ENCODE measurements at regions not wholly inside any gene's neighbourhood (a gene's known extent, or its start where the extent isn't known, plus 50 kb on each side); places are given as distances from the start of the nearest gene placed in this dataset.

DNA sequence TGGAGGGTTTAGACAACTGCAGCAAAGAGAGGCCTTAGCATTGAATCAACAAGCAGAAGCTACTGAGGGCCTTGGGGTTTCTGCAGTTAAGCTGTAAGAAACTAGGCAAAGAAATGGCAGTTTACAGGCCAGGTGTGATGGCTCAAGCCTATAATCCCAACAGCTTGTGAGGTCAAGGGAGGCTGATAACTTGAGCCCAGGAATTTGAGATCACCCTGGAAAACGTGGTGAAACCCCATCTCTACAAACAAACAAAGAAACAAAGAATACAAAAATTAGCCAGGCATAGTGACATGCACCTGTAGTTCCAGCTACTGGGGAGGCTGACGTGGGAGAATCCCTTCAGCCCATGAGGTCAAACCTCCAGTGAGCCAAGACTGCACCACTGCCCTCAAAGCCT, 421.6 kb upstream of the CHST9 start:
- no peak for DNase-seq (ENCODE audit: low read depth in 1 of 2, low spot score in 1 of 2)
- Histone ChIP-seq H3K27ac (replicated peaks) (no peak overlapping the region), H3K27me3 (ENCODE audit: insufficient read depth, poor library complexity, severe bottlenecking) (no peaks in the 10 kb centered on the region), H3K4me3 (replicated peaks; ENCODE audit: insufficient read depth, low read length) (no peak overlapping the region)
- TF ChIP-seq GABPA (IDR thresholded peaks at IDR 0.05; ENCODE audit: low read depth) (no peak), REST (IDR thresholded peaks at IDR 0.05; ENCODE audit: insufficient replicate concordance, low read depth) (no peak), CTCF (IDR thresholded peaks at IDR 0.05; ENCODE audit: insufficient read depth, low read length) (no peak), POLR2AphosphoS5 (IDR thresholded peaks at IDR 0.05; ENCODE audit: low read depth) (no peak), SPI1 (IDR thresholded peaks at IDR 0.05; ENCODE audit: borderline replicate concordance, low read depth) (no peak)

DNA sequence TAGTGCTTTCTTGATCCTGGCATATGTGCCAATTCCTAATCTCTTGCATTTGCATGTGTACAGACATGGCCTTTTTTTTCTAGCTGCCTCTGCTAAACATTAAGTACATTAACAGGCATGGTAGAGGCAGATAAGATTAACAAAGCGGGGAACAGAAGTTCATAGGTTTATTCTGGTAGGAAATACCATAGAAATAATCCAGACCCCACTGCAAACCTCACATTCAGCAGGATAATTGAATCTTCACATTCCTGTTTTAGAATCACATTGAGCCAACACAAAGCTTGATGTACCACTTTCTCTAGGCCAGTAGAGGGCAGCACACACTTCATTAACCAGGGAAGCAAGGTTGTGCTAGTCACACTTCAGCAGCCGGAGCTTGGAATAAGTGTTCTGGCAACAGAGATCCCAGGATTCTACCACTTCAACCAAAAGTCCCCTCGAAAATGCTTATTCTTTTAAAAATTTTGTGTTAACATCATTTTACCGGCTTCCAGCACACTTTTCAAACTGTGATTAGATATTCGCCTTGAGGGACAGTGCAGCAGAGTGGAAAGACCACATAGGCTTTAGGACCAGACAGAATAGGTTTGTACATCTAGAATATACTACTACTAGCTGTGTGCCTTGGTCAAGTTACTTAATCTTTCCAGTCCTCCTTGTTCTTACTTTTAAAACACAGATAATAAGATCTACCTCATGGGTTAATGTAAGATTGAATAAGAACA, 420.2 kb upstream of the CHST9 start:
- H3K27ac ChIP-seq (replicated peaks), result no peak overlapping the region
- DNase-seq (ENCODE audit: low read depth in 1 of 2, low spot score in 1 of 2), result peak; percentile 35 to 57
- TF ChIP-seq GABPA (IDR thresholded peaks at IDR 0.05; ENCODE audit: low read depth), result no peak
- TF ChIP-seq CTCF (IDR thresholded peaks at IDR 0.05; ENCODE audit: insufficient read depth, low read length), result peak; percentile 80

GRCh38 chr18:27604583-27604982, 419.5 kb upstream of the CHST9 start:
- Histone ChIP-seq H3K27me3 (ENCODE audit: insufficient read depth, poor library complexity, severe bottlenecking) (no peaks in the 10 kb centered on the region), H3K4me3 (replicated peaks; ENCODE audit: insufficient read depth, low read length) (no peak overlapping the region), H3K27ac (replicated peaks) (no peak overlapping the region)
- no peak for TF ChIP-seq REST (IDR thresholded peaks at IDR 0.05; ENCODE audit: insufficient replicate concordance, low read depth)
- TF ChIP-seq SPI1 (IDR thresholded peaks at IDR 0.05; ENCODE audit: borderline replicate concordance, low read depth), result no peak
- no peak for TF ChIP-seq POLR2AphosphoS5 (IDR thresholded peaks at IDR 0.05; ENCODE audit: low read depth)
- TF ChIP-seq CTCF (IDR thresholded peaks at IDR 0.05; ENCODE audit: insufficient read depth, low read length), result no peak
- no peak for TF ChIP-seq GABPA (IDR thresholded peaks at IDR 0.05; ENCODE audit: low read depth)
- no peak for DNase-seq (ENCODE audit: low read depth in 1 of 2, low spot score in 1 of 2)

More for the DNA sequence above, 420.2 kb upstream of the CHST9 start:
- Histone ChIP-seq H3K27me3 (ENCODE audit: insufficient read depth, poor library complexity, severe bottlenecking) (no peaks in the 10 kb centered on the region), H3K4me3 (replicated peaks; ENCODE audit: insufficient read depth, low read length) (no peak overlapping the region)

DNA sequence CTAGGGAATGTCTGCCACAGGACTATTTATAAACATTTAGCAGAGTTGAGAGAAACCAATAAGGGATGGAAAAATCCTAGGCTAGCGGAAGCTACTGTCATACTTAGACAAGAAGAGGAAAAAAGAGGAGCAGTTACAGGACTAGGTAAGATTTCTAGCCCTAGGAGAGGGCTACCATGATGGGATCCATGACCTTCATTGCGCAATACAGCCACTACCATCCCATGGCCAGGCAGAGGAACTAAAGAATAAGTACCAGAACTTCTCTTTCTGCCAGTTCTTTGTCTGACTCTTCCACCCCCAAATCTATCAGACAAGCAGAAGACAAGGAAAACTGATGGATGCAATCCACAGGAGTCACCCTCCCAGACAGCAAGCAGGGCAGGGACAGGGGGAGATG, 417.0 kb upstream of the CHST9 start:
- Histone ChIP-seq H3K27ac (replicated peaks) (no peak overlapping the region), H3K4me3 (replicated peaks; ENCODE audit: insufficient read depth, low read length) (no peak overlapping the region), H3K27me3 (ENCODE audit: insufficient read depth, poor library complexity, severe bottlenecking) (no peaks in the 10 kb centered on the region)
- no peak for TF ChIP-seq REST (IDR thresholded peaks at IDR 0.05; ENCODE audit: insufficient replicate concordance, low read depth)
- TF ChIP-seq SPI1 (IDR thresholded peaks at IDR 0.05; ENCODE audit: borderline replicate concordance, low read depth), result no peak
- TF ChIP-seq GABPA (IDR thresholded peaks at IDR 0.05; ENCODE audit: low read depth), result no peak
- no peak for TF ChIP-seq CTCF (IDR thresholded peaks at IDR 0.05; ENCODE audit: insufficient read depth, low read length)
- no peak for TF ChIP-seq POLR2AphosphoS5 (IDR thresholded peaks at IDR 0.05; ENCODE audit: low read depth)
- no peak for DNase-seq (ENCODE audit: low read depth in 1 of 2, low spot score in 1 of 2)

Data from HL-60 (cell line).